ENCODE measurements at regions not wholly inside any gene's neighbourhood (a gene's known extent, or its start where the extent isn't known, plus 50 kb on each side); places are given as distances from the start of the nearest gene placed in this dataset.

DNA sequence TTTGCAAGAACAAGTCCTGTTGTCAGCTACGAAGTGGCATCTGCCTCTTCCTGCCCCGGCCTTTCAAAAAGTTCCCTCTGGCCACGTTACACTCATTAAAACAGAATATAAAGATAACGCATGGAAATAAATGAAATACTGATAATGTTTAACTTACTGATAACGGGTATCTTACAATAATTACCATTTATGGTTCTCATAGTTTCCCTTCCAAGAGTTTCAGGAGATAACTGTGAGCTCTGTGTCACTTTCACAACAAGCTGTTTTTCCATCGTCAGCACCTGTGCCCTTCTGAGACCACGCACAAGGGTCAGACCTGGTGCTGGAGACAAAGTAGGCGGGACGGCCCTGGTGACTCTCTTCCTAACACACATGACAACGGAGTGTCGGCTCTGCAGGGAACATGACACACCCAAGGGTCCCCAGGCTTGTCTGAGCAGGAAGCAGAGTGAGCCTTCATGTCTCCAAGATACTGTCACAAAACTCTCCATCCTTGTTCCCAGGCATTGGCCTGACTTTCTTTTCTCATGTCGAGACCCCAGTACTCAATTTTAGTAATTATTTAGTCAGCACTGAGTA lies 86.2 kb upstream of the THBS2 start:
- no peak for DNase-seq (ENCODE audit: low read depth)

DNA sequence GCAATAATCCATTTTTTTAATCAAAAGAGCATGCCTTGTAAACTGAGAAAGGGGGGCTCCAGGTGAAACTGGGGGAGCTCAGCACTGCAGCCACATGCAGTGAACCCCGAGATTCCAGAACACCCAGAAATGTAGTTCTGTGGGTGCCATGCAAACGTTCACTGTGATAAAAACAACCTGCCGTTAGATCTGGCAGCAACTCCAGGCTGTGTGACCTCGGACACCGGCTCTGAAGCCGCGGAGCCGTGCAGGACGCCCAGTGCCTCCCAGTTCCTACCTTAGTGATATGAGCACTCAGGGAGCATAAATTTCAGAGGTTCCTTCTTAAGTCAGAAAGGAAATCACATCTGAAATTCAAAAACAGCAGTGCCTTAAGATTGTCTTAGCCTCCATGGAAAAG lies 85.4 kb upstream of the THBS2 start:
- DNase-seq (ENCODE audit: low read depth) = no peak

DNA sequence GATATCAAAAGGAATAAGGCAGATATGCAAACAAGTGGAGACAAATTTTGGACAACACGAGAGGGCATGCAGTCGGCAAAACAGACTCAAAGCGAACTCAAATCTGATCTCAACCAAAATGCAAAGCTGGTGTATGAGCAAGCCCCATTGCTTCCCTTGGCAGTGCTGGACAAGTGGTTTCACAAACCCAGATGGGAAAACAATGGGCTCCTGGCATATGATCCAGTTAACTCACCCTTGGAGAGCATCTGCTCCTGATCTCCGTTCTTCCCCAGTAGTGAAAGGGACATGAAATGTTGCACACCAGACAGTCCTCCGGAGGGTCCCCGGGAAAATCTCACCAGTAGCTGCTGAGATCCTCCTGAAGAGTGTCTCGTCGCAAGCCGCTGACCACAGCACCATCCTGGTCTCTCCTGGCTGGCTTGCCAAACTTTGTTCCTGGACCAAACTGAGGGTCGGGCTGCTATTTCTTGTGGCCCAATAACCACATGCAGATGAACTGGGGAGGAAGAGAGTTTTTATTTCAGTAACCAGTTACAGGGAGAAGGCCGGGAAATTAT lies 84.3 kb upstream of the THBS2 start:
- no peak for DNase-seq (ENCODE audit: low read depth)

DNA sequence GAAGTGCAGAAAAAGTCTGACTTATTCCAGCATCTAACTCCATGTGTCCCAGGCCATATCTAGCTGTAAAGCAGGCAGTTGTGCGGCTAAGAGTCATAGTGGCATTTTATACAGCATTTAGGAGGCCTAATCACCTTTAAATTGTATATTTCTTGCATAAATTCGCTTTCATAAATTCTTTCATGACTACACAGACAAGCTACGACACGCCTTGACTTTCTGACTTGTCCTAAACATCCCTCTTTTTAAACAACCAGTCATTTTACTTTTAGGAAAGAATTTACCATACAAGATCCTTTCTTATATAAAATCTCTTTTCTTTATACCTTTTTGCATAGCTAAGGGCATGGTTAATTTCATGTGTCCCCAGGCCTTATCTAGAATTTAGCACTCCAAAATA lies 81.7 kb upstream of the THBS2 start:
- no peak for DNase-seq (ENCODE audit: low read depth)

DNA sequence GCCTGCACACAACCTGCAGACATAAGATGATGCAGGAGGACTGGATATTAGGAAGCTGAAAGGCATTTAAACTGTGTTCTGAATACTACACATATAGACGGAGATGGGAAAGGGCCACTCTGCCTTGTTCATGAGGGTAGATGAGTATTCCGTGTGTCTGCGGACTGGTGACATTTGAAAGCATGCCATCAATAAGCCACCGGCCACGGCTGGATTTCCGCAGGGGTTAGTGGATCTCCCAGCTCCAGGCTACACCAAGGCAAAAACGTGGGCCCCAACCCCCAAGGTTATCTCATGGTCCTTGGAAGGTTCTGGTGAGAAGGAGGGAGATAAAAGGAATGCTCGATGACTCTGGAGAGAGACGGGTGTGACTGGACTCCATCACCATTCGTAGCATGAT lies 78.6 kb upstream of the THBS2 start:
- no peak for DNase-seq (ENCODE audit: low read depth)

DNA sequence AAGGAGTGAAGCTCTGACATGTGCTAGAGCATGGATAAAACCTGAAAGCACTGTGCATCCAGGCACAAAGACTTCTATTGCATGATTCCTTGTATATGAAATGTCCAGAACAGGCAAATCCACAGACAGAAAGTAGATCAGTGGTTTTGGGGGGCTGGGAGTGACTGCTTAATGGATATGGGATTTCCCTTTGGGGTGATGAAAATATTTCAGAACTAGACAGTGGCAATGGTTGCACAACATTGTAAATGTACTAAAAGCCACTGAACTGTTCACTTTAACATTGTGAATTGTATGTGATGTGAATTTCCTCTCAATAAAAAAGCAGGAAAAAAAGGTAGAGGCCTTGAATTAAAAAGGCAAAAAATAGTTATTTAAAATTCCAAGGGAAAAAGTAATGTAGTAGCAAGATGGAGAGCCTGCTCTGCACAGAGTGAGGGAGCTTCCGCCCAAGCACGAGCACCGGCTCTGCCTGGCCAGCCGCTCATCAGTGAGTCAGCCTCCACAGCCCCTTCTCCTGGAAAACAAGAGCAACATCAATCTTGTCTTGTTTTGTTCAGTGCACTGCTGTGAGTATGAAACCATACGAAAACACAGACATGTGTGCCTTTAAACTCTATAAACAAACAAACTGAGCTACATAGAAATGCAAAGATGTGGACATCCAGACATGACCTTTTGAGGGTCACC lies 74.6 kb upstream of the THBS2 start:
- peak; percentile 66 for DNase-seq (ENCODE audit: low read depth)

DNA sequence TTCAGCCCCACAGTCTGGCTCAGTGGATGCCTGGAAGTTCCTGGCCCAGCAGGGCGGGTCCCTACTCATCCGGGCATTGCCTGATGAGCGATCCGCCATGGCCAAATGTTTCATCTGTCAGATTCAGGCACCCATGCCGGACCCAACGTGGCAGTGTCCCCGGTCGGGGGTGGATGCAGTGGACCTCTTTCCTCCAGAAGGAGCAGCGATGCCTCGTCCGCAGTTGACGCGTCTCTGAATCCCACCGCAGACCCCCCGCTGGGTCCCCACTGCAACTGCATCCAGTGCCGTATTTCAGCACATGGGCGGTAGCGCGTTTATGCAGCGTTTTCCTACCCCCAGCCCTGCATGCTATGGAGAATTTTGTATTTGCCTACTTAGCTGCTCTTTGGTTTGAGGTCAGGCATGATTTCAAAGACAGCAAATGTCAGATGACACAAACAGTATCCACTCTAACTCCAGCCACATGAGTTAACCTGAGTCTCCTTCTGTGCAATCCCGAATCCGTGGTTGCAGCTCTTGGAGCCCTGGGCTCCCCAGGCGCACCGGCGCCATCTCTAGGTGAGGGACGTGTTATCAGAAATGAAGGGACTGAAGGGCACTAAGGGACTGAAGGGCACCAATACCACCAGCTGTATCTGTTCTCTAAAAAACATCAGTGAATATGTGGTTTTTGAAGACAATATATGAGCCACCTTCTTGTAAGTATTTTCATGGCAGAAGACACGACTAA lies 72.6 kb upstream of the THBS2 start:
- peak; percentile 69 for DNase-seq (ENCODE audit: low read depth)

DNA sequence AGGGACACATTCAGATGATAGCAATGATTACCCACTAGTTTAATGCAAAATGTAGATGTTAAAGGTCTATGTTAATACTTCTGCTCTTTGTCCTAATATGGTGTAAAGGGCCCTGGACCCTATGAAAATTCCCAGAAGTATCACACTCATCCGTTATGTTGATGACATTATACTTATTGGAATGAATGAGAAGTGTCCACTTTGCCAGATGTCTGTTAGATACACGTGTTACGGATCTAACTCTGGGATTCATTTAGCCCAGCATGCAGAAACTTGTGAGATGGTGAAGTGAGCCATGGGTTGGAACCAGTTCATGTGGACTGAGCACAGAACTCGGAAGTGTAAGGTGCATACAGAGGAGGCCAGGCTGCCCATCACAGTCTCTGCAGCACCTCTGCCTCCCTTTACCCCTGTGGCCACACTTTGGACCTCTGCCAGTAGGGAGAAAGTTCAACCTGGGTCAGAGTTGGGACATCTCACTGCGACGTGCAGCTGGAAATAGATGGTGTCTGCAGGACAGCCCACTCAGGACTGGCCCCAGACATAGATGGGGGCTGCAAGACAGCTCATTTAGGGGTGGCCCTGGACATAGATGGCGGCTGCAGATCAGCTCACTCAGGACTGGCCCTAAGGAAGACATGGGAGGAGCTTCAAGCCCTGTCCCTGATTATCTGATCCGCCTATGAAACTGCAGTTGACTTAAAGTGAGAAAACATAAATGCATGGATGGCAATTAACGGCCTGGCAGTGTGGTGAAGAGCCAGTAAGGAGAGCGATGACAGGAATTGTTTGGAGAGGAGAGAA lies 71.2 kb upstream of the THBS2 start:
- DNase-seq (ENCODE audit: low read depth) = peak; percentile 70

DNA sequence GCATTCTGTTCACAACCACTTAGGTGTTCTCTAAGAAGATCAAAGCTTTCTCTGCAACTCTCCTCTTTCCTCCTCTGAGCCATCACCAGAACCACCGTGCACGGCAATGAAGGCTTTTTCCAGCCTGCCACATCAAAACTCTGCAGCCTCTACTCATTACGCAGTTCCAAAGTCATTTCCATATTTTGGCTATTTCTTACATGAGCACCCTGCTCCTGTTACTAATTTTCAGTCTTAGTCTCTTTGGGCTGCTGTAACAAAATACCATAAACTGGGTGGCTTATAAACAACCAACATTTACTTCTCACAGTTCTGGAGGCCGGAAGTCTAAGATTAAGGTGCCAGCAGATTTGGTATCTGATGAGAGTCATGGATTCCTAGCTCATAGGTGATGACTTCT lies 70.4 kb upstream of the THBS2 start:
- DNase-seq (ENCODE audit: low read depth) = no peak

DNA sequence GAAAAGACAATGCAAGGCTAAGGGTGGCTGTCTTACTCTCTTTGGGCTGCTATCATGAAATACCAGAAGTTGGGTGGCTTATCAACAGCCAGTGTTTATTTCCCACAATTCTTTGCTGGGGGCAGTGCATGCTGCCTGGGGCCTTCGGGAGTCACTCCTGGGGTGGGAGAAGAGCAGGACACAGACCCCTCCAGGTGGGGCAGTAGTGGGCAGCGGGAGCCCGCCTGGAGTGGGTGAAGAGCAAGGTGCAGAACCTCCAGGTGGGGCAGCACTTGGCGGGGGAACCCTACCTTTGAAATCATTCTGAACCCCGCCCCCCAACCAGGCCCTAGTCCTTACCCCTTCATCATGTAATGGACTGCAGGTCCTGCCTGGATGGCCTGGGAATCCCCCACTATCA lies 69.6 kb upstream of the THBS2 start:
- no peak for DNase-seq (ENCODE audit: low read depth)

DNA sequence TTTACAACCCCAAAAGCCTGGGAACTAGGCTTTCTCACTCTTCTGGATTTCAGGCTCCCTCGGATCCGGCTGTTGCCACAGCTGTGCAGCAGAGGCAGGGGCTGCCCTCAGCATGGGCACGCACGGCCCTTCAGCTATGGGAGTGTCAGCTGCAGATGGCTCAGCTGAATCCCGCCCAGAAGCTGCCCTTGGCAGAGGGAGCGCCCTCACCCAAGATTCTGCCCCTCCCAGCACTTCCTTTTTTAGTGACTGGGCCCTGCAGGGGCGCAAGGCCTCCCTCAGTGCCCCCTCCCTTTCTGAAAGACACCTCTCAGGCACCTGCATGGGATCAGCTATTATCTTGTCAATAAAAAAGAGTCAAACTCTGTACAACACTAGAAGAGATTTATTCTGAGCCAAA lies 67.9 kb upstream of the THBS2 start:
- no peak for DNase-seq (ENCODE audit: low read depth)

DNA sequence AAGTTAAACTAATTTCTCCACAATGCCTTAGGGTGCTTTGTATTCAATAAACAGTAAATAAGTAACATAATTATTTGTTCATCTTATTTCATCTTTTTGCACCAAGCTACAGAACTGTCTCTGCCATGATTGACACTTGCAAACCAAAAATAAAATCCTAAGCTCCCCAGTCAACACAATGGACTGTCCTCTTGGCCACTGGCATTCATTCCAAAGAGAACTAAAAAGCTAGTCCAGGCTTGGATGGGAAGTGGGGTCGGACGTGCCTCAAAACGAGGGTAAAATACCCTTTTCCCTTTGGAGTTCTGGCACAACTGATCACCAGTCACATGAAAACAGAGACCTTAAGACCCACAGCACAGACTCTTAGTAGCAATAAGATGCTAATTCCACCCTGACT lies 66.4 kb upstream of the THBS2 start:
- peak; percentile 83 for DNase-seq (ENCODE audit: low read depth)

DNA sequence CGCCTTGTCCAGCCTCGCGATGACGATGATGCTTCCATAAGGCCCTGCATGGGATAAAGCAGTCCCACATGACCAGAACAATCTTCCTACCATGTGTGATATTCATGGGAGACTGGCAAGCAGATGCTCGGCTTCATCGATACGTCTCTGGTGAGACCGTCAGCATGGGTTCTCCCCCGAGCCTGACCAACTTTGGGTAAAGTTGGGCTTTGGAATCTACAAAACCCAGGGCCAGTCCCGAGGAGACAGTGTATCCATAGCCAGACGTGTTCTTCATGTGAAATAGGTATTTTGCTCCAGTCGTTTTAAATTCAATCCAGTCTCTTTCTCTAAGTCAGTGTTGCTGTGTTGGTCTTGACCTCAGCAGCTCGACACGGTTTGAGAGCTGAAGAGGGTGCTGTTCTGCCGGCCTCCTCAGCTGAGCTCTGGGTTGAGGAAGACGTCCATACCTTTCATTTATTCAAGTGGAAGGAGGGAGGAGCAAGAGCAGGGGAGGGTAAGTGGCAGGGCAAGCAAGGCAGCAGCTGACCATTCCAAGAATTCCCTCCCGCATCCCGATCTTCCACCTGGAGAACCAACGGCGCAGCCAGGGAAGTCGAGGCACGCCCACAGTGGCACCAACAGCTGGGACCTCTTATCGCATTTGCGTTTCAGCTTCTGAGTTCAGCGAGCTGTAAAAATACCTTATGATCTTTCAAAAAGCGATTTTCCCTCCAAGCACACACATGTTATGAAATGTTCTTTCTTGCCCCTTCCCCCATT lies 64.0 kb upstream of the THBS2 start:
- DNase-seq (ENCODE audit: low read depth) = no peak

DNA sequence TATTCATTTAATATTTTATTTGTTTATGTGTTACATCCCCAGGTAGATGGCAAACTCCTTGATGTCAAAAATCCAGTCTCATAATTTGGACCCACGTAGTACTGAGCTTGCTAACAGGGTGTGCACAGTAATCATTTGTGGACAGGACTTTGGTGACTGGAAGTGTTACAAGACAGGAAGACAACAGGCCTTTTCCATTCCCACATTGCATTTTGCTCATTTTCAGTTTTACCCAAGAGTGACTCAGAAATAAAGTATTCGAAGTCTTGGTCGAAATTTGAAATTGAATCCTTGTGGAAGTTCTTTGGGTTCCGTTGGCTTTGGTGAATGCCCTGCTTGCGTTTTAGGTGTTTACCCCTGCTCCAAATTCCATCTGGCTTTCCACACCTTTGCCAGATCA lies 63.0 kb upstream of the THBS2 start:
- peak; percentile 41 for DNase-seq (ENCODE audit: low read depth)

DNA sequence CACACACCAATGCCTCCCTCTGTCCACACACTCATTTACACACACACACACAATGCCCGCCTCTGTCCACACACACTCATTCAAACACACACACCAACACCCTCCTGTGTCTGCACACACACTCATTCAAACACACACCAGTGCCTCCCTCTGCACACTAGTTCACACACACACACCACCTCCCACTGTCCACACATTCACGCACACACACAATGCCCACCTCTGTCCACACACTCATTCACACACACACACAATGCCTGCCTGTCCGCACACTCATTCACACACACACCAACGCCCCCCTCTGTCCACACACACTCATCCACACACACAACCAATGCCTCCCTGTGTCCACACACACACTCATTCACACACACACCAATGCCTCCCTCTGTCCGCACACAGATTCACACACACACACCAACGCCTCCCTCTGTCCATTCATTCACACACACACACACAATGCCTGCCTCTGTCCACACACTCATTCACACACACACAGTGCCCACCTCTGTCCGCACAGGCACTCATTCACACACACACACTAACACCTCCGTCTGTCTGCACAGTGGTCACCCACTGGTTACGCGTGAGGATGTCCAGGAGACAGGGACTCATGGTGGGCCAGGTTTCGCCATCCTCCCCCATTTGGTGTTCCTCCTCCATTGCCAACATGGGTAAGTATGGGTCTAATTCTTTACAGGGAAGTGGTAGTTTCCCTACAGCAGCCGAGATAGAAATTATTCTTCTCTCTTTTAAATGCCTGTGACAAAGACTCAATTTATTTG lies 62.4 kb upstream of the THBS2 start:
- no peak for DNase-seq (ENCODE audit: low read depth)

DNA sequence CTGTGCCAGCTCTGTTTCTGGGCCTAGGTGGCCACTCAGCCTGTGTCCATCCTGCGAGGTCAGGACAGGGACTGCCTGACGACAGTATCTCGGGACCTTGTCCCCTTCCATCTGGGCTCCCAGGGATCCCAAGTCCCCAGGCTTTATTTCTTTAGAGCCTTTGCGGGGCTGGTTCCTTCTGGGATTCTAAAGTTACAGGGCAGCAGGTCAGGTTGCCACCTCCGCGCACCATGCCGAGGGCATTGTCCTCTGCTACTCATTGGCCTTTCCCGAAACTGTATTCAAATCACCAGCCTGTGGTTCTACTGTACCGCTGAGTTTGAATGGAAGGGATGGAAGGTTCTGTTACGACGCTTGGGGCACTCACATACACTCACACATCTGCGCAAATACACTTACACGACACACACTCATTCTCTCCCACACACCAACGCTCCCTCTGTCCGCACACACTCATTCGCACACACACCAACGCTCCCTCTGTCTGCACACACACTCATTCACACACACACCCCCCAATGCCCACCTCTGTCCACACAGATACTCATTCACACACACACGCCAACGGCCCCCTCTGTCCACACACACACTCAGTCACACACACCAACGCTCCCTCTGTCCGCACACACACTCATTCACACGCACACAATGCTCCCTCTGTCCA lies 59.8 kb upstream of the THBS2 start:
- no peak for DNase-seq (ENCODE audit: low read depth)

DNA sequence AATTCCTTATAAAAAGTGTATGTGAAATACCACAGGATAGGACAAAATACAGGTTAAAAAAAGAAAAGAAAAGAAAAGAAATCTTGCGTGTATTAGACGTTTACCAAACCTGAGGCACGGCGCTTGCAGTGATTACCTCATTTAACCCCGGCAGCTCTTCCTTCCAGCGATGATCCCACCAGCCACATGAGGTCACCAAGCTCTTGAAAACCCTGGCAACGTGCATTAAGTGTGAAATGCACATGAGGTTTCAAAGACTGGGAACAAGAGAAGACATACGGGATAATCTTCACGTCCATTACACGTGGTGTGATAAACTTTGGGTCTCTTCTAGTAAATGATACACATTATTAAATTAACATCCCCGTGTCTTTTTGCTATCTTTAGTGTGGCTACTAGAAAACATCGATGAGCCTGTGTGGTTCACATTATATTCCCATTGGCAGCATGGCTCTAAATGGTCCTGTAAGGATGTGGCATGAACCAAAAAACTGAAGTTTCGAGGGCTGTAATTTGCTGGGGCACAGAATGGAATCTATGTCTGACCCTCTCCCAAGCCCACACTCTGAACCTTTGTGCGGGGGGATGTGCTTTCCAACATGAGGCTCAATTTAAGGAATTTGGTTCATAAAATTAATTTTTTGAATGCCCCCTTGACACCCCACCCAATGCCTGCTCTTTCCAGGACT lies 59.2 kb upstream of the THBS2 start:
- DNase-seq (ENCODE audit: low read depth) = peak; percentile 33

DNA sequence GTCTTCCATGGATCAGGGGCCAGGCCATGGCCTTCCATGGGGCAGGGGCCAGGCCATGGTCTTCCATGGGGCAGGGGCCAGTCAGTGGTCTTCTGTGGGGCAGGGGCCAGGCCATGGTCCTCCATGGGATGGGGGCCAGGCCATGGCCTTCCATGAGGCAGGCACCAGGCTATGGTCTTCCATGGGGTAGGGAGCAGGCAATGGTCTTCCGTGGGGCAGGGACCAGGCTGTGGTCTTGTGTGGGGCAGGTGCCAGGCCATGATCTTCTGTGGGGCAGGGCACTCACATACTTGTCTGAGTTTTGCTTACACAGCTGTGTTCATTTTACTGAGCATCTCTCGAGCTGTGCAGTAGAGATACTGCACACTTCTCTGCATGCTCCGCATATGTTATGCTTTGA lies 57.3 kb upstream of the THBS2 start:
- no peak for DNase-seq (ENCODE audit: low read depth)

All from EH (cell line).